PC-3 (cell line): ENCODE measurements at regions not wholly inside any gene's neighbourhood (a gene's known extent, or its start where the extent isn't known, plus 50 kb on each side); places are given as distances from the start of the nearest gene placed in this dataset.

Experiments used
- EZH2 ChIP-seq: fragments of 300-600 bp; sonication (generic); IDR thresholded peaks from one replicate; pipeline ENCODE4 v1.6.1; 2017; ENCODE audit warnings: antibody characterized with exemption, mild to moderate bottlenecking, low read length; ENCODE audit not compliant: unreplicated experiment
- TF ChIP-seq, protein P1 (sequence below): fragments of 300-600 bp; sonication (generic); conservative IDR thresholded peaks from 2 replicates; pipeline ENCODE4 v1.5.1; 2017; ENCODE audit warnings: antibody characterized with exemption, low read depth, mild to moderate bottlenecking, low read length

DNA sequence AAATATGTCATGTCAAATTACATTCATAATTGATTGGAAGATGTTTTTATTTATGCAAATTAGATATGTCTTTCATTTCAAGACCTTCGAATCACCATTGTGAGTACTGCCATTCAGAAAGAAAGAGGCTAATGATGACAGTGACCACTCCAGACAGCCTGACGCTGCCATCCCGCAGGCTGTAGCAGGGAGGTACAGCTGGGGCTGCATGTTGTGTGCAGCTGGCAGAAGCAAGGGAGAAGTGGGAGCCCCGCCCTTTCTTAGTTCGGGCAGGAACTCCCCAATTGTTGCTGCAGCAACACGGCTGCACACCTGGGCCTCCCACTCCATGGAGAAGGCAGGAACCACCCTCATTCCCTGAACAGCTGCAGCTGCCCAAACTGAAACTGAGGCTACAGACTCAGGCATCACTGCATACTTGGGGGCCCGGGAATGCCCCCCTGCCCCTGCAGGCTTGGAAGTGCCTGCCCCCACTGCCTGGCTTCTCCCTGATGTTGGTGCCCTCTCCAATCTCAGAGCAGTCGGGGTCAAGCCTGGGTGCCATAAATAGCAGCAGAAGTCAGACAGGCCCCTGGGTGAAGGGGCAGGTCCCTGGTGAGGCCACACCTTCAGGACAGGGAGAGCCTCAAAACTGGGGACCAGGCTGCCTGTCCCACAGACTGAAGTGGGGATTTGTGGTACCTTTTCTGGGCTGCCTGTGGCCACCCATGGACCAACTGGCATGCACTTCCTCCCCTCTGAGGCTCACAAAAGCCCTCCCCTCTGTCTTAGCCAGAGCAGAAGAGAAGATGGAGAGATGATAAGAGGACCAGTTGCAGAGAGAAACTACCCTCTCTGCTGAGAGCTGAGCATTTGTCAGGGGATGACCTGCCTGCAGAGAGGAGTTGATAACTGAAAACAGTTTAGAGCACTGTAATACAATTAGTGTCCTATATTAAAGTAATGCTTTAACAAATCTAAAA, 964.6 kb downstream of the SI start:
- TF ChIP-seq, protein P1, sequence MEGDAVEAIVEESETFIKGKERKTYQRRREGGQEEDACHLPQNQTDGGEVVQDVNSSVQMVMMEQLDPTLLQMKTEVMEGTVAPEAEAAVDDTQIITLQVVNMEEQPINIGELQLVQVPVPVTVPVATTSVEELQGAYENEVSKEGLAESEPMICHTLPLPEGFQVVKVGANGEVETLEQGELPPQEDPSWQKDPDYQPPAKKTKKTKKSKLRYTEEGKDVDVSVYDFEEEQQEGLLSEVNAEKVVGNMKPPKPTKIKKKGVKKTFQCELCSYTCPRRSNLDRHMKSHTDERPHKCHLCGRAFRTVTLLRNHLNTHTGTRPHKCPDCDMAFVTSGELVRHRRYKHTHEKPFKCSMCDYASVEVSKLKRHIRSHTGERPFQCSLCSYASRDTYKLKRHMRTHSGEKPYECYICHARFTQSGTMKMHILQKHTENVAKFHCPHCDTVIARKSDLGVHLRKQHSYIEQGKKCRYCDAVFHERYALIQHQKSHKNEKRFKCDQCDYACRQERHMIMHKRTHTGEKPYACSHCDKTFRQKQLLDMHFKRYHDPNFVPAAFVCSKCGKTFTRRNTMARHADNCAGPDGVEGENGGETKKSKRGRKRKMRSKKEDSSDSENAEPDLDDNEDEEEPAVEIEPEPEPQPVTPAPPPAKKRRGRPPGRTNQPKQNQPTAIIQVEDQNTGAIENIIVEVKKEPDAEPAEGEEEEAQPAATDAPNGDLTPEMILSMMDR = no peak
- no peak for TF ChIP-seq EZH2
